Endothelial cell of umbilical vein (primary cell): ENCODE measurements at regions not wholly inside any gene's neighbourhood (a gene's known extent, or its start where the extent isn't known, plus 50 kb on each side); places are given as distances from the start of the nearest gene placed in this dataset.

ENCODE experiments used
- BruUV-seq: library from RNA; stranded (reverse); fragments of 400-500 nt; replicated peaks from 2 replicates; lab custom pipeline; 2021; lab: Mats Ljungman, UMichigan
- CTCF ChIA-PET: fragments of 300-600, 350-600 bp; sonication (Branson Sonifier 250); formaldehyde crosslinking; loops from one replicate; lab custom pipeline; 2021; ENCODE audit warnings: antibody characterized with exemption, inconsistent platforms; lab: Charles Lee
- POLR2A ChIA-PET: fragments of 300-600, 350-600 bp; sonication (Branson Sonifier 250); formaldehyde crosslinking; loops from one replicate; lab custom pipeline; 2021; ENCODE audit warnings: antibody characterized with exemption, inconsistent platforms; lab: Charles Lee
- DNase-seq: peaks from one replicate; pipeline ENCODE4 v3.0.0-alpha.2; 2011; ENCODE audit warnings: low read depth, low spot score
- FAIRE-seq: peaks from 2 replicates; lab custom pipeline; 2011; peaks lifted over from hg19 to GRCh38; lab: Jason Lieb, UNC
- H2AFZ ChIP-seq: 2 replicates; pipeline ENCODE4 v1.6.0; 2012; ENCODE audit warnings: low read depth, low read length, control low read depth, inconsistent platforms
- H3K27ac ChIP-seq: 2 replicates; pipeline ENCODE4 v1.5.1; 2011; ENCODE audit warnings: low read depth, mild to moderate bottlenecking, control low read depth, low read length, moderate library complexity; ENCODE audit not compliant: insufficient read depth
- H3K27me3 ChIP-seq, 2 experiments: 2 replicates each; pipeline versions ENCODE4 v1.6.0 to v1.6.1; 2011; ENCODE audit warnings: low read length in 2 of 2, mixed read lengths in 1 of 2; ENCODE audit not compliant: control insufficient read depth in 2 of 2, insufficient read depth in 2 of 2
- H3K36me3 ChIP-seq, 2 experiments: 2 replicates in 1 of 2; 3 replicates in 1 of 2; pipeline ENCODE4 v1.5.1; 2011; ENCODE audit warnings: low read length in 2 of 2, mild to moderate bottlenecking in 1 of 2, moderate library complexity in 1 of 2; ENCODE audit not compliant: control insufficient read depth in 2 of 2, insufficient read depth in 2 of 2; ENCODE audit errors: extremely low read depth in 1 of 2
- H3K4me1 ChIP-seq: 3 replicates; pipeline ENCODE4 v1.5.1; 2011; ENCODE audit warnings: mild to moderate bottlenecking, low read length; ENCODE audit not compliant: control insufficient read depth, insufficient read depth; ENCODE audit errors: extremely low read depth
- H3K4me2 ChIP-seq: 2 replicates; pipeline ENCODE4 v1.6.1; 2011; ENCODE audit warnings: low read length, control low read depth, mixed read lengths; ENCODE audit not compliant: insufficient read depth
- H3K4me3 ChIP-seq, 3 experiments: fragments of 200-600 bp in 1 of 3; sonication (generic), shearing (Covaris generic) in 1 of 3; replicated peaks in 1 of 3; 2 replicates each; pipeline ENCODE4 v1.5.1; 2011 to 2016; ENCODE audit warnings: control low read depth in 3 of 3, low read length in 3 of 3, mild to moderate bottlenecking in 2 of 3, inconsistent platforms in 1 of 3, low read depth in 1 of 3, moderate library complexity in 1 of 3; ENCODE audit not compliant: insufficient read depth in 1 of 3
- H3K79me2 ChIP-seq: 2 replicates; pipeline ENCODE4 v1.6.0; 2012; ENCODE audit warnings: low read length, inconsistent platforms; ENCODE audit not compliant: control insufficient read depth, insufficient read depth
- H3K9ac ChIP-seq: replicated peaks from 2 replicates; pipeline ENCODE3; 2011; ENCODE audit warnings: low read length, control low read depth; ENCODE audit not compliant: insufficient read depth; ENCODE audit errors: extremely low read depth
- H3K9me1 ChIP-seq: replicated peaks from 3 replicates; pipeline ENCODE4 v1.6.0; 2011; ENCODE audit warnings: mild to moderate bottlenecking, low read length; ENCODE audit not compliant: control insufficient read depth, insufficient read depth; ENCODE audit errors: extremely low read depth
- H3K9me3 ChIP-seq: replicated peaks from 2 replicates; pipeline ENCODE4 v1.5.1; 2012; ENCODE audit warnings: low read length, inconsistent platforms; ENCODE audit not compliant: control insufficient read depth, insufficient read depth
- H4K20me1 ChIP-seq: replicated peaks from 2 replicates; pipeline ENCODE3; 2011; ENCODE audit warnings: mild to moderate bottlenecking, low read length; ENCODE audit not compliant: control insufficient read depth, insufficient read depth; ENCODE audit errors: extremely low read depth
- CTCF ChIP-seq, 2 donors: IDR thresholded peaks; 1 replicate in 1 of 2; 2 replicates in 1 of 2; pipeline ENCODE4 v1.5.1; 2011; ENCODE audit warnings: low read length in 2 of 2, mild to moderate bottlenecking in 2 of 2, moderate library complexity in 2 of 2, control low read depth in 1 of 2, inconsistent platforms in 1 of 2, low read depth in 1 of 2; ENCODE audit not compliant: insufficient read depth in 1 of 2; ENCODE audit errors: extremely low read depth in 1 of 2
- EZH2 ChIP-seq: IDR thresholded peaks from 2 replicates; pipeline ENCODE4 v1.6.1; 2012; ENCODE audit warnings: borderline replicate concordance, low read depth, mild to moderate bottlenecking, moderate library complexity, low read length, inconsistent platforms; ENCODE audit not compliant: severe bottlenecking
- FOS ChIP-seq: IDR thresholded peaks from 2 replicates; pipeline ENCODE4 v1.6.1; 2011; ENCODE audit warnings: mild to moderate bottlenecking, low read length, moderate library complexity, borderline replicate concordance; ENCODE audit not compliant: insufficient read depth
- GATA2 ChIP-seq: IDR thresholded peaks from 2 replicates; pipeline ENCODE4 v1.7.0; 2011; ENCODE audit warnings: low read depth, mild to moderate bottlenecking, moderate library complexity, mixed read lengths, low read length; ENCODE audit not compliant: insufficient read length, insufficient read depth
- JUN ChIP-seq: IDR thresholded peaks from 2 replicates; pipeline ENCODE4 v1.6.1; 2011; ENCODE audit warnings: borderline replicate concordance, low read depth; ENCODE audit not compliant: insufficient read length, insufficient read depth
- MAX ChIP-seq: IDR thresholded peaks from 2 replicates; pipeline ENCODE4 v1.6.1; 2011; ENCODE audit not compliant: insufficient read depth, insufficient read length
- MYC ChIP-seq: IDR thresholded peaks from one replicate; pipeline ENCODE4 v1.6.1; 2011; ENCODE audit warnings: mild to moderate bottlenecking, low read depth, low read length
- POLR2A ChIP-seq: IDR thresholded peaks from 2 replicates; pipeline ENCODE4 v1.6.1; 2012; ENCODE audit warnings: low read depth, mild to moderate bottlenecking, control low read depth, low read length
- POLR2AphosphoS5 ChIP-seq: IDR thresholded peaks from 2 replicates; pipeline ENCODE4 v1.6.1; 2012; ENCODE audit warnings: low read depth, mild to moderate bottlenecking, control low read depth, low read length, moderate library complexity; ENCODE audit not compliant: insufficient read depth
- dilution Hi-C: fragments of 300-500 bp; cut with MboI; formaldehyde crosslinking; loops from one replicate; pipeline ENCODE4 v1.15.0; 2019; ENCODE audit warnings: low sequenced_read_pairs; ENCODE audit not compliant: extremely low pct_ligation_motif_present
- intact Hi-C: fragments of 100-400 bp; cut with micrococcal nuclease; formaldehyde crosslinking; loops from one replicate; pipeline ENCODE4 v1.10.0; 2022

- no TSS peak for BruUV-seq
- no peaks in the 10 kb centered on the region for H3K36me3 ChIP-seq
- no peak overlapping the region for H3K9ac ChIP-seq
- intact Hi-C loops = no loop called here
- H3K4me3 ChIP-seq = no peak overlapping the region
- ChIA-PET CTCF (no interaction called here), POLR2A (no interaction called here)
- H4K20me1 ChIP-seq = no peaks in the 10 kb centered on the region
- no peaks in the 10 kb centered on the region for H3K27me3 ChIP-seq
- dilution Hi-C loops = no loop called here
- H3K4me2 ChIP-seq = no peak overlapping the region
- H3K9me3 ChIP-seq = no peaks in the 10 kb centered on the region
- FAIRE-seq (no peak), DNase-seq (no peak)
- no peaks in the 10 kb centered on the region for H3K79me2 ChIP-seq
- H3K27ac ChIP-seq = no peak overlapping the region
- no peaks in the 10 kb centered on the region for H3K9me1 ChIP-seq
- no peak overlapping the region for H2AFZ ChIP-seq
- H3K4me1 ChIP-seq = no peaks in the 10 kb centered on the region
- TF ChIP-seq MAX (no peak), MYC (no peak), CTCF (IDR thresholded peaks at IDR 0.05; ENCODE audit: extremely low read depth in 1 of 2, insufficient read depth in 1 of 2, low read depth in 1 of 2, low read length in 2 of 2) (no peak), FOS (no peak)
Observed at GRCh38 chr14:94839348-94839747, 69.4 kb upstream of the GSC start.

GRCh38 chr14:94836849-94837248 is 66.9 kb upstream of the GSC start:
- DNase-seq = no peak
- H3K36me3 ChIP-seq = no peaks in the 10 kb centered on the region
- no peaks in the 10 kb centered on the region for H3K9me3 ChIP-seq
- POLR2A ChIA-PET = no interaction called here
- no peaks in the 10 kb centered on the region for H3K4me1 ChIP-seq
- no peak for FAIRE-seq
- BruUV-seq = no TSS peak
- no peak overlapping the region for H3K4me2 ChIP-seq
- H3K9me1 ChIP-seq = no peaks in the 10 kb centered on the region
- intact Hi-C loops (no loop called here), dilution Hi-C loops (no loop called here)
- no peak overlapping the region for H2AFZ ChIP-seq
- no peak overlapping the region for H3K27ac ChIP-seq
- H3K9ac ChIP-seq = no peak overlapping the region
- H3K4me3 ChIP-seq = no peak overlapping the region
- no peak for TF ChIP-seq FOS
- no peak for TF ChIP-seq CTCF (IDR thresholded peaks at IDR 0.05; ENCODE audit: extremely low read depth in 1 of 2, insufficient read depth in 1 of 2, low read depth in 1 of 2, low read length in 2 of 2)
- TF ChIP-seq JUN = no peak
- no peak for TF ChIP-seq POLR2AphosphoS5
- TF ChIP-seq EZH2 = no peak
- TF ChIP-seq MAX = no peak
- TF ChIP-seq POLR2A = no peak
- no peak for TF ChIP-seq MYC
- no peak for TF ChIP-seq GATA2
- CTCF ChIA-PET = no interaction called here
- no peaks in the 10 kb centered on the region for H4K20me1 ChIP-seq
- no peaks in the 10 kb centered on the region for H3K27me3 ChIP-seq
- no peaks in the 10 kb centered on the region for H3K79me2 ChIP-seq
